Calu3 (cell line): ENCODE measurements at regions not wholly inside any gene's neighbourhood (a gene's known extent, or its start where the extent isn't known, plus 50 kb on each side); places are given as distances from the start of the nearest gene placed in this dataset.

Experiments used
- BruUV-seq: library from RNA; stranded (reverse); fragments of 400-500 nt; replicated peaks from 2 replicates; lab custom pipeline; 2021; lab: Mats Ljungman, UMichigan
- CTCF ChIA-PET: fragments of 300-600 bp; sonication (Branson Sonifier 250); formaldehyde crosslinking; loops from one replicate; lab custom pipeline; 2022; ENCODE audit warnings: antibody characterized with exemption; lab: Charles Lee
- DNase-seq: peaks from one replicate; pipeline ENCODE4 v3.0.0; 2022
- H3K27ac Mint-ChIP-seq: one replicate; pipeline ENCODE4 v1.8.0; 2022; ENCODE audit warnings: mixed read lengths; ENCODE audit not compliant: unreplicated experiment
- H3K27me3 Mint-ChIP-seq: one replicate; pipeline ENCODE4 v1.8.0; 2022; ENCODE audit warnings: mixed read lengths; ENCODE audit not compliant: unreplicated experiment
- H3K36me3 Mint-ChIP-seq: one replicate; pipeline ENCODE4 v1.8.0; 2022; ENCODE audit warnings: mild to moderate bottlenecking, moderate library complexity, mixed read lengths; ENCODE audit not compliant: insufficient read depth, unreplicated experiment
- H3K4me1 Mint-ChIP-seq: one replicate; pipeline ENCODE4 v1.8.0; 2022; ENCODE audit warnings: mild to moderate bottlenecking, low read depth, mixed read lengths; ENCODE audit not compliant: unreplicated experiment
- H3K4me3 Mint-ChIP-seq: one replicate; pipeline ENCODE4 v1.8.0; 2022; ENCODE audit warnings: mild to moderate bottlenecking, low read depth, moderate library complexity, mixed read lengths; ENCODE audit not compliant: unreplicated experiment
- H3K9me3 Mint-ChIP-seq: one replicate; pipeline ENCODE4 v1.8.0; 2022; ENCODE audit warnings: low read depth, mixed read lengths; ENCODE audit not compliant: unreplicated experiment
- intact Hi-C: fragments of 100-400 bp; cut with micrococcal nuclease; formaldehyde crosslinking; loops from one replicate; pipeline ENCODE4 v1.10.0; 2022; ENCODE audit not compliant: unreplicated experiment
- TF ChIP-seq, protein P1 (sequence below): fragments of 200-600 bp; IDR thresholded peaks from one replicate; pipeline ENCODE4 v1.8.0; 2022; ENCODE audit warnings: antibody characterized with exemption; ENCODE audit not compliant: unreplicated experiment

DNA sequence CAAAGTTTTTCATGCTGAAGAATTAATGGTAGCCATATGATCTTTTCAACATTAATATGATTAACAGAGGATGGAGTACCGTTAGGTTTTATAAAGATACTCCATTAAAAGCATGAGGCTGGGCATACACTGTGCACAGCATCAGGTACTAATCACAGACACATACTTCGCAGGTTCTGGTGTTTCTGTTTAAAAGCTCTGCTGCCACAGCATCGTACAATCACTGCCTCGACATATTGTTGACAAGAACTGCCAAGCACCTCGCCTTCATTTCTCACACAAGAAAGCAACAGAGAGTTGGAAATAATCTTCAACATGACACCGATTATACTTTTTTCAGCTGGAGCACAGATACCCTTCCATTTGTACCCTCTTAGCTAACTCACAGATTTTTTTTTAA is 753.4 kb upstream of the FAM241A start:
- intact Hi-C loops = no loop called here
- no peak overlapping the region for H3K27ac Mint-ChIP-seq
- no peaks in the 10 kb centered on the region for H3K9me3 Mint-ChIP-seq
- no peak for DNase-seq
- no peaks in the 10 kb centered on the region for H3K36me3 Mint-ChIP-seq
- CTCF ChIA-PET = no interaction called here
- H3K4me1 Mint-ChIP-seq = no peaks in the 10 kb centered on the region
- no peaks in the 10 kb centered on the region for H3K27me3 Mint-ChIP-seq
- H3K4me3 Mint-ChIP-seq = no peak overlapping the region
- BruUV-seq = no TSS peak
- TF ChIP-seq, protein P1, sequence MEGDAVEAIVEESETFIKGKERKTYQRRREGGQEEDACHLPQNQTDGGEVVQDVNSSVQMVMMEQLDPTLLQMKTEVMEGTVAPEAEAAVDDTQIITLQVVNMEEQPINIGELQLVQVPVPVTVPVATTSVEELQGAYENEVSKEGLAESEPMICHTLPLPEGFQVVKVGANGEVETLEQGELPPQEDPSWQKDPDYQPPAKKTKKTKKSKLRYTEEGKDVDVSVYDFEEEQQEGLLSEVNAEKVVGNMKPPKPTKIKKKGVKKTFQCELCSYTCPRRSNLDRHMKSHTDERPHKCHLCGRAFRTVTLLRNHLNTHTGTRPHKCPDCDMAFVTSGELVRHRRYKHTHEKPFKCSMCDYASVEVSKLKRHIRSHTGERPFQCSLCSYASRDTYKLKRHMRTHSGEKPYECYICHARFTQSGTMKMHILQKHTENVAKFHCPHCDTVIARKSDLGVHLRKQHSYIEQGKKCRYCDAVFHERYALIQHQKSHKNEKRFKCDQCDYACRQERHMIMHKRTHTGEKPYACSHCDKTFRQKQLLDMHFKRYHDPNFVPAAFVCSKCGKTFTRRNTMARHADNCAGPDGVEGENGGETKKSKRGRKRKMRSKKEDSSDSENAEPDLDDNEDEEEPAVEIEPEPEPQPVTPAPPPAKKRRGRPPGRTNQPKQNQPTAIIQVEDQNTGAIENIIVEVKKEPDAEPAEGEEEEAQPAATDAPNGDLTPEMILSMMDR = no peak

DNA sequence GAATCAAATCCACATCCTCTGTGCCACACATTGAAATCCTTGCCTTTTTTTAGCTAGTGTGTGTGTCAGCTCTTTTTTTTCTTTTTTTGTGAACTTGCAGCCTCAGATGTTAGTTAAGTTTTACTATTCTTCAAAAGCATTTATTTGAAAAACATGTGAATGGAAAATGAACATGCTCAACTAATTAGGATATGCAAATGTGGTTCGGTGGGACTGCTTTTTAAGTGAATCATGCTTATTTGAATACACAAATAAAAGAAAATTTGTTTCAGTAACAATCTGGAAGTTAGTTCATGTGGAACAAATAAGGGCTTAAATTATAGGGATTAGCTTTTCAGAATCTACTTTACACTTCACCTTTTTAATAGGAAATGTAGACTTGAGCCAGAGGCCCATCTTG is 751.5 kb upstream of the FAM241A start:
- Mint-ChIP-seq H3K9me3 (no peaks in the 10 kb centered on the region), H3K4me3 (no peak overlapping the region), H3K27me3 (no peaks in the 10 kb centered on the region), H3K36me3 (no peaks in the 10 kb centered on the region), H3K4me1 (no peaks in the 10 kb centered on the region), H3K27ac (no peak overlapping the region)
- no peak for DNase-seq
- TF ChIP-seq, protein P1 = no peak
- no TSS peak for BruUV-seq
- CTCF ChIA-PET = no interaction called here
- intact Hi-C loops = no loop called here

DNA sequence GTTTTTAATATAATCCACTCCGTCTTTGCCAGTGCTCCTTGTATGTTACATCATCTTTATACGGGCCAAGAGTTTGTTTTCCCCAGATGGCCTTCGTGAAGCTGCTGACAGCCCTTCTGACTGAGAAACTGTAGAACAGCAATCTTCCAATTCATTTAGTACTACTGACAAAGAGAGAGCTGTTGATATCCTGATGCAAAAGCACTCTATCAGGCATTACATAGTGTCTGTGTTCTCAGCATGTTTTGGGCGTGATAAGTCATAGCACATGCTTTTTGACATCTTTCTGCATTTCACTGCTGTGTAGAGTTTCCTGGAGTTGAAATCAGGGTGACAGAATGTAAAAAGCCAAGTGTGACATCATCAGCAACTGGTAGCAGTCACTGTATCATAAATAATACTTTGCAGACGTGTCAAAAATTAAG is 746.3 kb upstream of the FAM241A start:
- no peaks in the 10 kb centered on the region for H3K9me3 Mint-ChIP-seq
- intact Hi-C loops = no loop called here
- no peaks in the 10 kb centered on the region for H3K4me1 Mint-ChIP-seq
- no peak overlapping the region for H3K27ac Mint-ChIP-seq
- no peak for DNase-seq
- no peak overlapping the region for H3K4me3 Mint-ChIP-seq
- TF ChIP-seq, protein P1 = no peak
- BruUV-seq = no TSS peak
- no peaks in the 10 kb centered on the region for H3K36me3 Mint-ChIP-seq
- CTCF ChIA-PET = no interaction called here
- H3K27me3 Mint-ChIP-seq = no peaks in the 10 kb centered on the region

DNA sequence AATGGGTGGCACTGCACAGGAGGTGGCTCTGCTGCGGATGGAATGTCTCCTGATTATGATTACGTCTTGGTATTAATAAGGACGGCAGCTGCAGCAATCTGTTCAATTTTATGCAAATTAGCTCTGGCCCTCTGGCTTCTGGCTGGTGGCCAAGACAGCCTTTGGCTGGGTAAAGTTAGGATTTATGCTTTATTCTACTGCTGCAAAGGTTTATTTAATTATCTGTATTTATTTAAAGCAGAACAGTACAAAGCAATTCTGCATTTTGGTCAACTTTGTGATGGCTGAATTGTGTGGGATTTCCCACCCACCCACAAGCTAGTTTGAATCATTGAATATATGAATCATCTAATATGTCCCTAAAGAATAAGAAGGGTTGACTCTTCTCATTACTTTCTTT is 745.6 kb upstream of the FAM241A start:
- TF ChIP-seq, protein P1 = no peak
- no peaks in the 10 kb centered on the region for H3K9me3 Mint-ChIP-seq
- BruUV-seq = no TSS peak
- H3K4me3 Mint-ChIP-seq = no peak overlapping the region
- no peak for DNase-seq
- no peaks in the 10 kb centered on the region for H3K36me3 Mint-ChIP-seq
- CTCF ChIA-PET = no interaction called here
- intact Hi-C loops = no loop called here
- no peaks in the 10 kb centered on the region for H3K4me1 Mint-ChIP-seq
- H3K27me3 Mint-ChIP-seq = no peaks in the 10 kb centered on the region
- no peak overlapping the region for H3K27ac Mint-ChIP-seq

DNA sequence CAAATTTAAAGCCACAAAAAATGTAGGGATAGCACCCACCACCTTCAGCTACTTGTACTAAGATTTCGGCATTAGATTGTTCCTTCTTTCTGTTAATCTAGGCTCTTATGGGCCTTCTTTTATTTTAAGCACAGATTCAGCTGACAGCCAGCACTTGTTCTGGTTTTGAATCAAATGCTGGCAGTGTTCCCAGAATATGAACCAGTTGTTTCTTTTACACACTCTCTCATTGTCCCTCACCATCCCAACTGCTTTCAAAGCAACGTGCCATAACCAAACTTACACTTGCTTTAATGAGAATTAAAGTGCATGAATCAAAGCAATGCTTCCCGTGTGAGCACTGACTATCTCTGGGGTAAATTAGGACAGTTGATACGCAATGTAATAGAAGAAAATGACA is 744.5 kb upstream of the FAM241A start:
- H3K9me3 Mint-ChIP-seq = no peaks in the 10 kb centered on the region
- DNase-seq = no peak
- no peaks in the 10 kb centered on the region for H3K4me1 Mint-ChIP-seq
- no peak overlapping the region for H3K4me3 Mint-ChIP-seq
- BruUV-seq = no TSS peak
- no peak overlapping the region for H3K27ac Mint-ChIP-seq
- CTCF ChIA-PET = no interaction called here
- TF ChIP-seq, protein P1 = no peak
- intact Hi-C loops = no loop called here
- H3K36me3 Mint-ChIP-seq = no peaks in the 10 kb centered on the region
- no peaks in the 10 kb centered on the region for H3K27me3 Mint-ChIP-seq
